ENCODE measurements at regions not wholly inside any gene's neighbourhood (a gene's known extent, or its start where the extent isn't known, plus 50 kb on each side); places are given as distances from the start of the nearest gene placed in this dataset.
A peak's percentile ranks its signal among the peaks of the same experiment; 100 is the strongest.
"Not testable (repeated sequence)": the region's sequence is repeated elsewhere in the genome, so short reads cannot be mapped to it uniquely, and the experiment has no call there.

GRCh38 chr18:46196627-46197243, 92.5 kb downstream of the HAUS1 start:
- Histone ChIP-seq H3K36me3 (no peaks in the 10 kb centered on the region), H3K4me1 (peaks cover 11 to 37% of the 10 kb centered on the region in 2 donors), H3K9me3 (no peaks in the 10 kb centered on the region), H3K27me3 (no peaks in the 10 kb centered on the region), H3K27ac (peak overlapping the region; percentile 49 to 63 (median 52)), H3K4me3 (no peak overlapping the region)
- in situ Hi-C loops (cut with MboI; ENCODE audit: low sequenced_read_pairs in 4 of 4), result no loop called here
- DNase-seq (no peak), ATAC-seq (peak; percentile 68 to 83)
- TF ChIP-seq POLR2A (IDR thresholded peaks at IDR 0.05) (no peak), CTCF (IDR thresholded peaks at IDR 0.05 in 4 of 5, conservative IDR thresholded peaks at IDR 0.05 in 1 of 5) (no peak)
- intact Hi-C loops (cut with DNase I; ENCODE audit: low total_unique reads), result no loop called here

GRCh38 chr18:46199515-46200147, 95.4 kb downstream of the HAUS1 start:
- no peak for TF ChIP-seq POLR2A (IDR thresholded peaks at IDR 0.05)
- no peak for TF ChIP-seq CTCF (IDR thresholded peaks at IDR 0.05 in 4 of 5, conservative IDR thresholded peaks at IDR 0.05 in 1 of 5)
- in situ Hi-C loops (cut with MboI; ENCODE audit: low sequenced_read_pairs in 4 of 4), result no loop called here
- no peak overlapping the region for H3K4me3 ChIP-seq
- intact Hi-C loops (cut with DNase I; ENCODE audit: low total_unique reads), result no loop called here
- peak overlapping the region; percentile 2 to 45 (median 4) for H3K27ac ChIP-seq
- peaks cover 26 to 35% of the 10 kb centered on the region in 2 donors for H3K4me1 ChIP-seq
- no peaks in the 10 kb centered on the region for H3K27me3 ChIP-seq
- ATAC-seq, result no peak
- no peaks in the 10 kb centered on the region for H3K9me3 ChIP-seq
- no peak for DNase-seq
- no peaks in the 10 kb centered on the region for H3K36me3 ChIP-seq

GRCh38 chr18:46200178-46201055, 96.2 kb downstream of the HAUS1 start:
- H3K36me3 ChIP-seq; intact Hi-C loops (cut with DNase I; ENCODE audit: low total_unique reads); H3K27me3 ChIP-seq; in situ Hi-C loops (cut with MboI; ENCODE audit: low sequenced_read_pairs in 4 of 4); H3K4me3 ChIP-seq; H3K9me3 ChIP-seq; DNase-seq: not testable (repeated sequence)
- ATAC-seq, result peak; percentile 57 to 62
- peak overlapping the region; percentile 6 to 52 (median 39) for H3K27ac ChIP-seq
- H3K4me1 ChIP-seq, result peaks cover 26 to 35% of the 10 kb centered on the region in 2 donors

- H3K27me3 ChIP-seq, result no peaks in the 10 kb centered on the region
- ATAC-seq (no peak), DNase-seq (no peak)
- H3K4me3 ChIP-seq, result no peak overlapping the region
- TF ChIP-seq POLR2A (IDR thresholded peaks at IDR 0.05) (no peak), CTCF (IDR thresholded peaks at IDR 0.05 in 4 of 5, conservative IDR thresholded peaks at IDR 0.05 in 1 of 5) (no peak)
- intact Hi-C loops (cut with DNase I; ENCODE audit: low total_unique reads), result no loop called here
- no peaks in the 10 kb centered on the region for H3K9me3 ChIP-seq
- H3K36me3 ChIP-seq, result no peaks in the 10 kb centered on the region
- H3K27ac ChIP-seq, result no peak overlapping the region
- H3K4me1 ChIP-seq, result peaks cover 19 to 30% of the 10 kb centered on the region in 2 donors
- in situ Hi-C loops (cut with MboI; ENCODE audit: low sequenced_read_pairs in 4 of 4), result no loop called here
These were observed 100.0 kb downstream of the HAUS1 start for GRCh38 chr18:46204143-46204542.

GRCh38 chr18:46207985-46208384, 103.8 kb downstream of the HAUS1 start:
- no peaks in the 10 kb centered on the region for H3K36me3 ChIP-seq
- DNase-seq, result no peak
- TF ChIP-seq POLR2A (IDR thresholded peaks at IDR 0.05) (no peak), CTCF (IDR thresholded peaks at IDR 0.05 in 4 of 5, conservative IDR thresholded peaks at IDR 0.05 in 1 of 5) (no peak)
- H3K27ac ChIP-seq, result no peak overlapping the region
- intact Hi-C loops (cut with DNase I; ENCODE audit: low total_unique reads) (no loop called here), in situ Hi-C loops (cut with MboI; ENCODE audit: low sequenced_read_pairs in 4 of 4) (no loop called here)
- no peaks in the 10 kb centered on the region for H3K27me3 ChIP-seq
- H3K4me1 ChIP-seq, result peaks cover 9 to 16% of the 10 kb centered on the region in 2 donors
- no peak for ATAC-seq
- no peak overlapping the region for H3K4me3 ChIP-seq
- H3K9me3 ChIP-seq, result no peaks in the 10 kb centered on the region
